RWPE1 (cell line): ENCODE measurements at regions not wholly inside any gene's neighbourhood (a gene's known extent, or its start where the extent isn't known, plus 50 kb on each side); places are given as distances from the start of the nearest gene placed in this dataset.
A peak's percentile ranks its signal among the peaks of the same experiment; 100 is the strongest.

Experiments used
- CTCF ChIA-PET: fragments of 350-600 bp; sonication (Branson Sonifier 250); formaldehyde crosslinking; extraction: SDS; loops from one replicate; lab custom pipeline; 2021; lab: Yijun Ruan, JAX
- POLR2A ChIA-PET: fragments of 400-600 bp; formaldehyde crosslinking; extraction: SDS; loops from one replicate; lab custom pipeline; 2020; ENCODE audit warnings: antibody characterized with exemption; ENCODE audit not compliant: low non-redundant PET; lab: Yijun Ruan, JAX
- DNase-seq: peaks from one replicate; pipeline ENCODE4 v3.0.0; 2012; ENCODE audit warnings: low spot score
- H3K27ac ChIP-seq: fragments of 450-650 bp; 2 replicates; pipeline ENCODE4 v1.5.1; 2017
- CTCF ChIP-seq: fragments of 450-650 bp; conservative IDR thresholded peaks from 2 replicates; pipeline ENCODE4 v1.5.1; 2017; ENCODE audit warnings: low read depth, mild to moderate bottlenecking

- CTCF ChIA-PET, result interaction anchor here (0.7 kb wide), 1 partner anchor 13 kb away, joined by 3 read pairs; no protein-coding TSS in a partner anchor
- POLR2A ChIA-PET, result no interaction called here
- peak overlapping the region; percentile 46 for H3K27ac ChIP-seq
- DNase-seq, result no peak
- TF ChIP-seq CTCF, result no peak
Observed at GRCh38 chr17:72518753-72519597, 398.2 kb downstream of the SOX9 start.

GRCh38 chr17:72519598-72519936 lies 398.7 kb downstream of the SOX9 start:
- peak overlapping the region; percentile 46 for H3K27ac ChIP-seq
- DNase-seq, result no peak
- POLR2A ChIA-PET, result no interaction called here
- CTCF ChIA-PET, result interaction anchor here (0.7 kb wide), 1 partner anchor 12 kb away, joined by 3 read pairs; no protein-coding TSS in a partner anchor
- no peak for TF ChIP-seq CTCF

GRCh38 chr17:72520665-72521303 lies 400.0 kb downstream of the SOX9 start:
- no peak overlapping the region for H3K27ac ChIP-seq
- CTCF ChIA-PET, result no interaction called here

GRCh38 chr17:72523491-72523890 lies 402.7 kb downstream of the SOX9 start:
- no peak for TF ChIP-seq CTCF
- DNase-seq, result no peak
- POLR2A ChIA-PET, result no interaction called here
- CTCF ChIA-PET, result interaction anchor here (0.6 kb wide), 1 partner anchor 15 kb away, joined by 3 read pairs; no protein-coding TSS in a partner anchor
- H3K27ac ChIP-seq, result no peak overlapping the region

More at GRCh38 chr17:72520665-72521303, 400.0 kb downstream of the SOX9 start:
- POLR2A ChIA-PET, result no interaction called here
- TF ChIP-seq CTCF, result no peak
- DNase-seq, result no peak

- CTCF ChIA-PET, result no interaction called here
- POLR2A ChIA-PET, result no interaction called here
- TF ChIP-seq CTCF, result no peak
- no peak for DNase-seq
- no peak overlapping the region for H3K27ac ChIP-seq
Observed at GRCh38 chr17:72525225-72526015, 404.6 kb downstream of the SOX9 start.

GRCh38 chr17:72526769-72527168 lies 405.9 kb downstream of the SOX9 start:
- DNase-seq, result no peak
- POLR2A ChIA-PET, result no interaction called here
- no peak overlapping the region for H3K27ac ChIP-seq
- TF ChIP-seq CTCF, result no peak
- CTCF ChIA-PET, result no interaction called here
